SU-DHL-6 (cell line): ENCODE measurements at regions not wholly inside any gene's neighbourhood (a gene's known extent, or its start where the extent isn't known, plus 50 kb on each side); places are given as distances from the start of the nearest gene placed in this dataset.

Source experiments
- H2AFZ ChIP-seq: fragments of 200-600 bp; sonication (generic); 2 replicates; pipeline ENCODE4 v1.6.1; 2014; ENCODE audit warnings: low read depth, mild to moderate bottlenecking, moderate library complexity, mixed read lengths, antibody characterized with exemption, low read length; ENCODE audit not compliant: severe bottlenecking
- H3F3A ChIP-seq: fragments of 200-600 bp; shearing (Covaris generic); 2 replicates; pipeline ENCODE4 v1.6.0; 2016; ENCODE audit warnings: antibody characterized with exemption, mild to moderate bottlenecking; ENCODE audit not compliant: insufficient read depth
- H3K27ac ChIP-seq: fragments of 200-600 bp; sonication (generic); 2 replicates; pipeline ENCODE4 v1.5.1; 2016; ENCODE audit warnings: low read depth, mild to moderate bottlenecking, low read length, moderate library complexity, mixed read lengths
- H3K27me3 ChIP-seq: fragments of 200-600 bp; sonication (generic), shearing (Covaris generic); 2 replicates; pipeline ENCODE4 v1.6.0; 2014; ENCODE audit warnings: mild to moderate bottlenecking, low read length
- H3K36me3 ChIP-seq: fragments of 200-600 bp; sonication (generic); 2 replicates; pipeline ENCODE4 v1.6.1; 2014; ENCODE audit warnings: mild to moderate bottlenecking, low read length, mixed read lengths
- H3K4me2 ChIP-seq: fragments of 300-600, 200-600 bp; shearing (Covaris generic), sonication (generic); 2 replicates; pipeline ENCODE4 v1.6.0; 2014; ENCODE audit warnings: low read length, low read depth, mild to moderate bottlenecking; ENCODE audit not compliant: poor library complexity, severe bottlenecking
- H3K4me3 ChIP-seq: fragments of 200-600 bp; sonication (generic); 2 replicates; pipeline ENCODE4 v1.5.1; 2014; ENCODE audit warnings: antibody characterized with exemption, low read length, mild to moderate bottlenecking, mixed read lengths; ENCODE audit not compliant: insufficient read depth, poor library complexity, severe bottlenecking
- H3K79me2 ChIP-seq: fragments of 200-600 bp; sonication (generic); 2 replicates; pipeline ENCODE4 v1.6.1; 2014; ENCODE audit warnings: mild to moderate bottlenecking, low read length, moderate library complexity; ENCODE audit not compliant: insufficient read depth
- H3K9ac ChIP-seq: fragments of 200-600 bp; sonication (generic); 2 replicates; pipeline ENCODE4 v1.7.0; 2014; ENCODE audit warnings: mild to moderate bottlenecking, low read length
- H3K9me2 ChIP-seq: fragments of 200-600 bp; sonication (generic); replicated peaks from 2 replicates; pipeline ENCODE4 v1.6.1; 2014; ENCODE audit warnings: low read length; ENCODE audit not compliant: insufficient read depth
- H3K9me3 ChIP-seq: fragments of 200-600 bp; sonication (generic); 2 replicates; pipeline ENCODE4 v1.6.1; 2014; ENCODE audit warnings: low read length, mixed read lengths; ENCODE audit not compliant: insufficient read depth
- H4K20me1 ChIP-seq: fragments of 200-600 bp; sonication (generic); 2 replicates; pipeline ENCODE4 v1.6.1; 2014; ENCODE audit warnings: low read depth, mild to moderate bottlenecking, antibody characterized with exemption, low read length, moderate library complexity, mixed read lengths
- EZH2phosphoT487 ChIP-seq: fragments of 200-600 bp; sonication (generic), shearing (Covaris generic); conservative IDR thresholded peaks from 2 replicates; pipeline ENCODE4 v1.6.1; 2018; ENCODE audit warnings: mild to moderate bottlenecking, antibody characterized with exemption, low read length, moderate library complexity, mixed read lengths
- TF ChIP-seq, protein P1 (sequence below): fragments of 200-600 bp; sonication (generic); IDR thresholded peaks from one replicate; pipeline ENCODE4 v1.5.1; 2017; ENCODE audit warnings: antibody characterized with exemption, mild to moderate bottlenecking, low read length, moderate library complexity; ENCODE audit not compliant: insufficient read depth, poor library complexity, severe bottlenecking

DNA sequence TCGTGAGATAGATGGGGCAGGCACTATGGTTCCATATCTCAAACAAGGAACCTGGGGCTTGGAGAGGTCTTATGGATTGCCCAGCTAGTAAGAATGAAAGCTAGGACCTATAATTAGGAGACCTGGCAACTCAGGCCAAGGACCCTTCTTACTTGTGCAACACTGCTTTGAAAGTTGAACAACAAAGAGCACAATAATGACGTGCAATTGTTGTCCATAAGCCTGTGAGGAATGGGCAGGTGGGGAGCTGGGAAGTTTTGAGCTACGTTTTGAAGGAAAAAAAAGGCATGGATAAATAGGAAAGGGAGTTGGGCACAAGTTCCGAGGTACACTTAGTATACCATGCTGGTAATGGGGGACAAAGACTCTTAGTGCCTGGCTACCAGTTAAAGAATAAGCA lies 104.3 kb downstream of the HS3ST3B1 start:
- H3K9me2 ChIP-seq: no peaks in the 10 kb centered on the region
- H4K20me1 ChIP-seq: no peaks in the 10 kb centered on the region
- no peaks in the 10 kb centered on the region for H3F3A ChIP-seq
- H2AFZ ChIP-seq: no peak overlapping the region
- no peak overlapping the region for H3K9ac ChIP-seq
- H3K4me2 ChIP-seq: no peak overlapping the region
- no peaks in the 10 kb centered on the region for H3K79me2 ChIP-seq
- no peak overlapping the region for H3K4me3 ChIP-seq
- no peaks in the 10 kb centered on the region for H3K36me3 ChIP-seq
- H3K27ac ChIP-seq: no peak overlapping the region
- H3K27me3 ChIP-seq: no peaks in the 10 kb centered on the region
- no peaks in the 10 kb centered on the region for H3K9me3 ChIP-seq
- no peak for TF ChIP-seq EZH2phosphoT487
- TF ChIP-seq, protein P1, sequence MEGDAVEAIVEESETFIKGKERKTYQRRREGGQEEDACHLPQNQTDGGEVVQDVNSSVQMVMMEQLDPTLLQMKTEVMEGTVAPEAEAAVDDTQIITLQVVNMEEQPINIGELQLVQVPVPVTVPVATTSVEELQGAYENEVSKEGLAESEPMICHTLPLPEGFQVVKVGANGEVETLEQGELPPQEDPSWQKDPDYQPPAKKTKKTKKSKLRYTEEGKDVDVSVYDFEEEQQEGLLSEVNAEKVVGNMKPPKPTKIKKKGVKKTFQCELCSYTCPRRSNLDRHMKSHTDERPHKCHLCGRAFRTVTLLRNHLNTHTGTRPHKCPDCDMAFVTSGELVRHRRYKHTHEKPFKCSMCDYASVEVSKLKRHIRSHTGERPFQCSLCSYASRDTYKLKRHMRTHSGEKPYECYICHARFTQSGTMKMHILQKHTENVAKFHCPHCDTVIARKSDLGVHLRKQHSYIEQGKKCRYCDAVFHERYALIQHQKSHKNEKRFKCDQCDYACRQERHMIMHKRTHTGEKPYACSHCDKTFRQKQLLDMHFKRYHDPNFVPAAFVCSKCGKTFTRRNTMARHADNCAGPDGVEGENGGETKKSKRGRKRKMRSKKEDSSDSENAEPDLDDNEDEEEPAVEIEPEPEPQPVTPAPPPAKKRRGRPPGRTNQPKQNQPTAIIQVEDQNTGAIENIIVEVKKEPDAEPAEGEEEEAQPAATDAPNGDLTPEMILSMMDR: no peak
